Activated T-helper 2 cell treated with anti-CD3 and anti-CD28 coated beads, Interferon-gamma antibody, Interleukin-2, Interleukin-4, amounts not matched to agents 10 μg/mL and 5 μg/mL and 100 μg/mL, durations not matched to agents 14 hours and 24 hours and 36 hours (primary cell): ENCODE measurements at regions not wholly inside any gene's neighbourhood (a gene's known extent, or its start where the extent isn't known, plus 50 kb on each side); places are given as distances from the start of the nearest gene placed in this dataset.
A peak's percentile ranks its signal among the peaks of the same experiment; 100 is the strongest.
"Not testable (repeated sequence)": the region's sequence is repeated elsewhere in the genome, so short reads cannot be mapped to it uniquely, and the experiment has no call there.

ENCODE experiments used
- DNase-seq: peaks from one replicate; pipeline ENCODE4 v3.0.0; 2021; ENCODE audit warnings: low spot score
- H3K27ac Mint-ChIP-seq: one replicate; pipeline ENCODE4 v1.8.0; 2021; ENCODE audit warnings: mixed read lengths
- H3K27me3 Mint-ChIP-seq: one replicate; pipeline ENCODE4 v1.8.0; 2021; ENCODE audit warnings: low read depth, mixed read lengths
- H3K36me3 Mint-ChIP-seq: one replicate; pipeline ENCODE4 v1.8.0; 2021; ENCODE audit warnings: low read depth, mixed read lengths
- H3K4me1 Mint-ChIP-seq: one replicate; pipeline ENCODE4 v1.8.0; 2021; ENCODE audit warnings: low read depth, mixed read lengths
- H3K4me3 Mint-ChIP-seq: one replicate; pipeline ENCODE4 v1.8.0; 2021; ENCODE audit warnings: low read depth, mild to moderate bottlenecking, moderate library complexity, mixed read lengths
- H3K9me3 Mint-ChIP-seq: one replicate; pipeline ENCODE4 v1.8.0; 2021; ENCODE audit warnings: mixed read lengths
- intact Hi-C: fragments of 100-400 bp; cut with micrococcal nuclease; formaldehyde crosslinking; loops from one replicate; pipeline ENCODE4 v1.15.1; 2023

- Mint-ChIP-seq H3K27ac (no peak overlapping the region), H3K9me3 (peaks cover 36% of the 10 kb centered on the region), H3K4me3 (no peak overlapping the region), H3K4me1 (peaks cover 45% of the 10 kb centered on the region), H3K27me3 (no peaks in the 10 kb centered on the region), H3K36me3 (peaks cover 38% of the 10 kb centered on the region)
- DNase-seq = no peak
- intact Hi-C loops = no loop called here
These were observed 448.3 kb downstream of the PTPRC start for GRCh38 chr1:199087144-199087543.

DNA sequence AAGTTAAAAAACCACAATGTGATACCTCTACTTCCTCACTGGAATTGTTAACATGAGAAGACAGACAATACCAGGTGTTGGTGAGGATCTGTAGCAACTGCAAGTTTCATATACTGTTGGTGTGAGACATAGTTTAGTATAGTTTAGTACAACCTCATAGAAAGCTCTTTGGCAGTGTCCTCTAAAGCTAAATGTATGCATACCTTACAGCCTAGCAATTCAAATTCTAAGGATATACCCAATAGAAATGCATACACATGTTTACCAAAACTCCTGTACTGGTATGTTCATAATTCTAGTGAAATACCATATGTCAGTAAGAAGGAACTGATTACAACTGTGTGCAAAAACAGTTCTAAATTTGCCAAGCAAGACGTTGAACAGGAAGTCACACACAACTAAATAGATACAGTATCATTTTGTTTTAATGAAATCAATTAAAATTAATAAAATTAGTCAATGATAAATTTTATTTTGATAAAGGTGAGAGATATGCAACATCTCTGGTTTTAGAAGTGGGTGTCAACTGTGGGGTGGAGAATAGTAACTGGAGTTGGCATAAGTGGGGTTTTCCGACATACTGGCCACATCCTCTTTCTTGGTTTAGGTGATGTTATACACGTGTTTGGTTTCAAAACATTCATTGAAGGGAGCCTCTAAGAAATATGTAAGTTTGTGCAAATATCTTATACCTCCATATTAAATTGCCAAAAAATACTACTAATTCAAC lies 450.7 kb downstream of the PTPRC start:
- Mint-ChIP-seq H3K4me3 (no peak overlapping the region), H3K4me1 (peaks cover 37% of the 10 kb centered on the region), H3K27ac (no peak overlapping the region), H3K9me3 (peaks cover 41% of the 10 kb centered on the region), H3K27me3 (no peaks in the 10 kb centered on the region), H3K36me3 (peaks cover 51% of the 10 kb centered on the region)
- DNase-seq = peak; percentile 32
- intact Hi-C loops = loop anchor here (2.0 kb wide), 1 partner anchor 57 kb away; no protein-coding TSS in a partner anchor

DNA sequence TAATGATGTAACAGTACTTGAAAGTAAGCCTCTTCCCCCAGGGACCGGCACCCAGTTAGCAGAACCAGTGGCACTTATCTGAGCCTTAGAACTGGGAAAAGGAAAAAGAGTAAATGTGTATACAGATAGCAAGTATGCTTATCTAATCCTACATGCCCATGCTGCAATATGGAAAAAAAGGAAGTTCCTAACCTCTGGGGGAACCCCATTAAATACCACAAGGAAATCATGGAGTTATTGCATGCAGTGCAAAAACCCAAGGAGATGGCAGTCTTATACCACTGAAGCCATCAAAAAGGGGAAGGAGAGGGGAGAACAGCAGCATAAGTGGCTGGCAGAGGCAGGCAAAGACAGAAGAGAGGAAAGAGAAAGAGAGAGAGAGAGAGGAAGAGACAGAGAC lies 456.8 kb downstream of the PTPRC start:
- H3K4me3 Mint-ChIP-seq, H3K27ac Mint-ChIP-seq, H3K27me3 Mint-ChIP-seq, intact Hi-C loops, DNase-seq: not testable (repeated sequence)
- peaks cover 19% of the 10 kb centered on the region for H3K4me1 Mint-ChIP-seq
- H3K36me3 Mint-ChIP-seq = peaks cover 39% of the 10 kb centered on the region
- H3K9me3 Mint-ChIP-seq = peaks cover 21% of the 10 kb centered on the region

DNA sequence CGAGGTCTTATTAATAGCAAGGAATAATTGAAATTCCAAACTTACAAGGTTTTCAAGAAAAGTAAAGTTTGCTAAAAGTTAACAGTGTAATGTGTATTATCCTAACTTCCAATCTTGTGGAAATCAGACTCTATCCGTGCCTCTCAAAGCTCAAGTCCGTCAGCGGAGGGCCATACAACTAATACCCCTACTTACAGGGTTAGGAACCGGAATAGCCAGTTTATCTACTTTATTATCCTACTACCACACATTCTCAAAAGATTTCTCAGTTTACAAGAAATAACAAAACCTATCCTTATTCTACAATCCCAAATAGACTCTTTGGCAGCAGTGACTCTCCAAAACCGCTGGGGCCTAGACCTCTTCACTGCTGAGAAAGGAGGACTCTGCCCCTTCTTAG lies 457.8 kb downstream of the PTPRC start:
- Mint-ChIP-seq H3K9me3 (peaks cover 14% of the 10 kb centered on the region), H3K27ac (no peak overlapping the region), H3K27me3 (no peaks in the 10 kb centered on the region), H3K36me3 (peaks cover 32% of the 10 kb centered on the region), H3K4me1 (peaks cover 17% of the 10 kb centered on the region), H3K4me3 (no peak overlapping the region)
- DNase-seq = no peak
- intact Hi-C loops = no loop called here

DNA sequence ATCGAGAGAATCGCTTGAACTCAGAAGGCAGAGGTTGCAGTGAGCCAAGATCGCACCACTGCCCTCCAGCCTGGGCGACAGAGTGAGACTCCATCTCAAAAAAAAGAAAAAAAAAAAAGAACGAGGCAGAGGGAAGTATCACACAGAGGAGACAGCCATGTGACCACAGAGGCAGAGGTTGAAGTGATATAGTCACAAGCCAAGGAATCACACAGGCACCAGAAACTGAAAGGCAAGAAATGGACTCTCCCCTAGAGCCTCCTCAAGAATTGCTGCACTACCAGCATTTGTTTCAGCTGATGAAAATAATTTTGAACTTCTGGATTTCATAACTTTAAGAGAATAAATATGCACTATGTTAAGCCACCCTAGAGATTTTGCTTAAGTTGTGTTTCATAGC lies 459.6 kb downstream of the PTPRC start:
- Mint-ChIP-seq H3K27ac (no peak overlapping the region), H3K27me3 (no peaks in the 10 kb centered on the region), H3K4me3 (no peak overlapping the region), H3K36me3 (peaks cover 19% of the 10 kb centered on the region), H3K9me3 (peaks cover 19% of the 10 kb centered on the region), H3K4me1 (peaks cover 20% of the 10 kb centered on the region)
- intact Hi-C loops = no loop called here
- no peak for DNase-seq

DNA sequence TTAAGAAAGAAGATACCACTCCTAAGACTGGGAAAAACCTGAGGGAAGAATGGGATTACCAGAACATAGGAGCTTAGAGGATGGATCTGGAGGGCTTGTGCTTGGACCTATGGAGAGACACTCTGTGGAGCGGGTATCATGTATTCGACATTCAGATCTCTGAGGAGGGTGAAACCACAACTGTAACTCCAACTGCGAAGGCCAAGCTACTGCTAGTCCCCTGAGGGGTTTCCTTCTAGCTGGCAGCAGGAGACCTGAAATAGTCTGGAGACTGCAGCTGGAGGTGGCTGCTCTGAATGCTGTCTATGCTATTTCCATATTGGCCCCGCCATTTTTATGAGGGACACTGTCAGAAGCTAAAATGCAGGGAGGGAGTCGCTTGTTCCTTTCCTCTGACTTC lies 462.3 kb downstream of the PTPRC start:
- no peak overlapping the region for H3K27ac Mint-ChIP-seq
- DNase-seq = no peak
- intact Hi-C loops = no loop called here
- H3K36me3 Mint-ChIP-seq = peaks cover 15% of the 10 kb centered on the region
- H3K27me3 Mint-ChIP-seq = no peaks in the 10 kb centered on the region
- H3K9me3 Mint-ChIP-seq = peaks cover 37% of the 10 kb centered on the region
- H3K4me3 Mint-ChIP-seq = no peak overlapping the region
- H3K4me1 Mint-ChIP-seq = peaks cover 15% of the 10 kb centered on the region

DNA sequence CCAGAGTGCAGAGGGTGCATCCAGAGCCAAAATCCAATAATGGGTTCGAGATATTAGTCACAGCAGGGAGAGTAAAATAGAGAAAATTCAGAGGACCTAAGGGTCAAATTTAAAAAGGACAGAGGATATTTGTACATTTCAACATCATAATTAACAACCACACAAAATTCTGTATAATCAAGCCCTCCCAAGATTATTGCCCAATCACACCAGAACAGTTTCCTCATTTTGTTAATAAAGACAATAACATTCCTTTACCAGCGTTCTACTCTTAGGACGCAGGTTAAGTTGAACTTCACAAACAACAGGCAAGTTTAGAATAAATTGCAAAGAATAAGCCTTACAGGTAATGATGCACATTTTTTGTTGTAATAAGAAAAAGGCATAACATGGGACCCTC lies 462.8 kb downstream of the PTPRC start:
- Mint-ChIP-seq H3K4me1 (peaks cover 15% of the 10 kb centered on the region), H3K36me3 (peaks cover 16% of the 10 kb centered on the region), H3K4me3 (no peak overlapping the region), H3K27ac (no peak overlapping the region), H3K27me3 (no peaks in the 10 kb centered on the region), H3K9me3 (peaks cover 40% of the 10 kb centered on the region)
- no peak for DNase-seq
- intact Hi-C loops = no loop called here

DNA sequence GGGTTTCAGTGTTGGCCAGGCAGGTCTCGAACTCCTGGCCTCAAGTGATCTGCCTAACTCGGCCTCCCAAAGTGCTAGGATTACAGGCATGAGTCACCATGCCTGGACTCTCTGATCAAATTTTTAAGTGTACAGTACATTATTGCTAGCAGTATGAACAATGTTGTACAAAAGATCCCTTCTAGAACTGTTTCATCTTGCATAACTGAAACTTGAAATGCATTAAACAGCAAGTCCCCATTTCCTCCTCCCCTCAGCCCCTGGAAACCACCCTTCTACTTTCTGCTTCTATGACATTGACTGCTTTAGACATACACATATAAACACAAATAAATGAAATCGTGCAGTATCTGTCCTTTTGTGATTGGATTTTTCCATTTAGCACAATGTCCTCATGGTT lies 463.4 kb downstream of the PTPRC start:
- Mint-ChIP-seq H3K36me3 (peaks cover 17% of the 10 kb centered on the region), H3K4me1 (peaks cover 15% of the 10 kb centered on the region), H3K27me3 (no peaks in the 10 kb centered on the region), H3K27ac (no peak overlapping the region), H3K4me3 (no peak overlapping the region), H3K9me3 (peaks cover 41% of the 10 kb centered on the region)
- intact Hi-C loops = no loop called here
- DNase-seq = no peak

- no peaks in the 10 kb centered on the region for H3K27me3 Mint-ChIP-seq
- intact Hi-C loops = no loop called here
- H3K36me3 Mint-ChIP-seq = peaks cover 41% of the 10 kb centered on the region
- peaks cover 59% of the 10 kb centered on the region for H3K9me3 Mint-ChIP-seq
- peaks cover 11% of the 10 kb centered on the region for H3K4me1 Mint-ChIP-seq
- H3K4me3 Mint-ChIP-seq = no peak overlapping the region
- no peak for DNase-seq
- H3K27ac Mint-ChIP-seq = no peak overlapping the region
These were observed 470.3 kb downstream of the PTPRC start for GRCh38 chr1:199109160-199109559.

DNA sequence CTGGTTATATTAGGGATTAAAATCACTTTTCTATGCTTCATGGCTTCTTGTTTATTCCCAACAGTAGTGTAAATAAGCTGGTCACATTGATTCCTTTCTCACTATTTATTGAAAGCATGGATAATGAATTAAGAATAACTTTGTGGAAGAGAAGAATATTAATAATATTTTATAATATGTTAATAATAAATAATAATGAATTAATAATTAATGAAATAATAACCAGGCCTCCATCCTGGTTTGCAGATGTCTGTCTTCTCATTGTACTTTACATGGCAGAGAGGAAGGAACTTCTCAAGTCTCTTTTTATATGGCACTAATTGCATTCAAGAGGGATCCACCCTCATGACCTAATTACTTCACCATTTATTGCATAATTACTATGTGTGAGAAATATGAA lies 473.5 kb downstream of the PTPRC start:
- Mint-ChIP-seq H3K27ac (no peak overlapping the region), H3K27me3 (no peaks in the 10 kb centered on the region), H3K36me3 (peaks cover 26% of the 10 kb centered on the region), H3K4me1 (peaks cover 11% of the 10 kb centered on the region), H3K4me3 (no peak overlapping the region), H3K9me3 (peaks cover 32% of the 10 kb centered on the region)
- DNase-seq = no peak
- intact Hi-C loops = loop anchor here (5.0 kb wide), 4 partner anchors 130 to 230 kb away; no protein-coding TSS in a partner anchor

- peaks cover 24% of the 10 kb centered on the region for H3K9me3 Mint-ChIP-seq
- DNase-seq = peak; percentile 49
- peaks cover 23% of the 10 kb centered on the region for H3K36me3 Mint-ChIP-seq
- H3K4me1 Mint-ChIP-seq = peaks cover 11% of the 10 kb centered on the region
- intact Hi-C loops = loop anchor here (1.0 to 5.0 kb wide), 5 partner anchors 129 to 342 kb away; no protein-coding TSS in a partner anchor
- no peaks in the 10 kb centered on the region for H3K27me3 Mint-ChIP-seq
- H3K4me3 Mint-ChIP-seq = no peak overlapping the region
- no peak overlapping the region for H3K27ac Mint-ChIP-seq
These were observed 474.5 kb downstream of the PTPRC start for GRCh38 chr1:199113265-199113869.

DNA sequence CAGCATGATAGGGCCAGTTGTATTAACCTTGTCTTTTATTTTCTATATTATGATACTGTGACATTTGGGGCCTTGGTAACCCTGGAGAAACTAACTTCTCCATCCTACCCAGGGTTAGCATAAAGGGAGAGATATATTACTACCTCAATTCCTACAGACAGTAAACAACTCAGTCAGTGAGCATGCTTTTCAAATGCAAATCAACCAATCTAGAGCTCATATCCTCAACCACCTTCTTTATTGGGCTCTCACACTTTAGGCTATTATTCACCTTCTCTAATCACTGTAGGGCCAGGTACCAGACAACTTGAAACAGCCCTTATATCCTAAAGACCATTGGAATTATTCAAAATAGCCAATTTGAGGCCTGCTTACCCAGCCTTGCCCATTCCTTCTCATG lies 477.6 kb downstream of the PTPRC start:
- no peak overlapping the region for H3K27ac Mint-ChIP-seq
- peaks cover 3% of the 10 kb centered on the region for H3K36me3 Mint-ChIP-seq
- H3K9me3 Mint-ChIP-seq = peaks cover 8% of the 10 kb centered on the region
- H3K4me3 Mint-ChIP-seq = no peak overlapping the region
- intact Hi-C loops = no loop called here
- peaks cover 11% of the 10 kb centered on the region for H3K4me1 Mint-ChIP-seq
- H3K27me3 Mint-ChIP-seq = no peaks in the 10 kb centered on the region
- DNase-seq = no peak

DNA sequence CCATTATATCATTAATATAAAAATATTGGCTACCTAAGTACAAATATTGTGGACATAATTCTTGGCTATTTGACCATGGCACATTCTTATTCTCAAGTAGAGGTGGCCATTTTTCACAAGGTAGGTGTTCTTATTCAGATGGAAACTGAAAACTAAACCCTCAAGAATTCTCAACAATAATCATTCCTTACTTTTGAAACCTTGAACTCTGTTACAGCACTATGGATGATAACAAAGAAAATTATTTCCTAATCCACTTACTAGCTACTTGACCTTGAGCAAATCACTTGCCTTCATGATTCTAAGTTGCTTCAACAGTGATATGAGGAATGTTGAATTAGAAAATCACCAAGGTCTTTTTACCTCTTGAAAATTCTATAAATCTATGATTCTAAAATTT lies 482.2 kb downstream of the PTPRC start:
- intact Hi-C loops = loop anchor here (5.0 kb wide), 1 partner anchor 51 kb away; no protein-coding TSS in a partner anchor
- H3K4me1 Mint-ChIP-seq = peaks cover 11% of the 10 kb centered on the region
- H3K27me3 Mint-ChIP-seq = peaks cover 3% of the 10 kb centered on the region
- no peak overlapping the region for H3K4me3 Mint-ChIP-seq
- H3K27ac Mint-ChIP-seq = no peak overlapping the region
- no peaks in the 10 kb centered on the region for H3K9me3 Mint-ChIP-seq
- no peaks in the 10 kb centered on the region for H3K36me3 Mint-ChIP-seq
- no peak for DNase-seq
